HG03280 (cell line): ENCODE measurements at regions not wholly inside any gene's neighbourhood (a gene's known extent, or its start where the extent isn't known, plus 50 kb on each side); places are given as distances from the start of the nearest gene placed in this dataset.

Experiments
- ATAC-seq: cut with Tn5 transposase; IDR thresholded peaks from one replicate; pipeline ENCODE4 v1.9.1; 2021; ENCODE audit warnings: mild to moderate bottlenecking, moderate library complexity; ENCODE audit not compliant: unreplicated experiment

GRCh38 chr4:152269448-152270191 is 266.3 kb downstream of the FBXW7 start:
- ATAC-seq, result no peak

GRCh38 chr4:152267811-152268210 is 268.1 kb downstream of the FBXW7 start:
- ATAC-seq, result no peak

GRCh38 chr4:152266831-152267480 is 268.9 kb downstream of the FBXW7 start:
- ATAC-seq, result no peak

- no peak for ATAC-seq
Observed at GRCh38 chr4:152265149-152265621, 270.7 kb downstream of the FBXW7 start.

- ATAC-seq, result no peak
Observed at GRCh38 chr4:152264106-152264505, 271.8 kb downstream of the FBXW7 start.

GRCh38 chr4:152259866-152260265 is 276.0 kb downstream of the FBXW7 start:
- ATAC-seq, result no peak

- no peak for ATAC-seq
Observed at GRCh38 chr4:152258804-152259708, 276.8 kb downstream of the FBXW7 start.

- no peak for ATAC-seq
Observed at GRCh38 chr4:152258391-152258790, 277.5 kb downstream of the FBXW7 start.

GRCh38 chr4:152257601-152258066 is 278.3 kb downstream of the FBXW7 start:
- ATAC-seq, result no peak

- no peak for ATAC-seq
Observed at GRCh38 chr4:152256996-152257395, 278.9 kb downstream of the FBXW7 start.

GRCh38 chr4:152255437-152255836 is 280.5 kb downstream of the FBXW7 start:
- peak; percentile 70 for ATAC-seq

GRCh38 chr4:152248347-152248746 is 287.5 kb downstream of the FBXW7 start:
- no peak for ATAC-seq

GRCh38 chr4:152247271-152247975 is 288.5 kb downstream of the FBXW7 start:
- no peak for ATAC-seq

GRCh38 chr4:152246659-152247058 is 289.2 kb downstream of the FBXW7 start:
- no peak for ATAC-seq

GRCh38 chr4:152245680-152246079 is 290.2 kb downstream of the FBXW7 start:
- ATAC-seq, result no peak

- ATAC-seq, result no peak
Observed at GRCh38 chr4:152244659-152245058, 291.2 kb downstream of the FBXW7 start.

- no peak for ATAC-seq
Observed at GRCh38 chr4:152243896-152244595, 291.8 kb downstream of the FBXW7 start.

GRCh38 chr4:152243206-152243605 is 292.7 kb downstream of the FBXW7 start:
- no peak for ATAC-seq

GRCh38 chr4:152240232-152240631 is 295.7 kb downstream of the FBXW7 start:
- no peak for ATAC-seq

- no peak for ATAC-seq
Observed at GRCh38 chr4:152239216-152239615, 296.7 kb downstream of the FBXW7 start.
